Brain microvascular endothelial cell (primary cell): ENCODE measurements at regions not wholly inside any gene's neighbourhood (a gene's known extent, or its start where the extent isn't known, plus 50 kb on each side); places are given as distances from the start of the nearest gene placed in this dataset.
"Not testable (repeated sequence)": the region's sequence is repeated elsewhere in the genome, so short reads cannot be mapped to it uniquely, and the experiment has no call there.

Experiments used
- DNase-seq: peaks from one replicate; pipeline ENCODE4 v3.0.0-alpha.2; 2020
- H3K27ac ChIP-seq: fragments of 250-450 bp; sonication (Bioruptor Pico); 2 replicates; pipeline ENCODE4 v1.5.1; 2020; ENCODE audit warnings: mild to moderate bottlenecking, moderate library complexity
- H3K27me3 ChIP-seq: fragments of 250-450 bp; sonication (Bioruptor Pico); replicated peaks from 2 replicates; pipeline ENCODE4 v1.5.1; 2020; ENCODE audit warnings: mild to moderate bottlenecking
- H3K36me3 ChIP-seq: fragments of 250-450 bp; sonication (Bioruptor Pico); replicated peaks from 2 replicates; pipeline ENCODE4 v1.5.1; 2020; ENCODE audit warnings: mild to moderate bottlenecking
- H3K4me3 ChIP-seq: 2 replicates; pipeline ENCODE4 v1.5.1; 2011; ENCODE audit warnings: low read depth, mild to moderate bottlenecking, control low read depth, low read length, moderate library complexity
- CTCF ChIP-seq: IDR thresholded peaks from 2 replicates; pipeline ENCODE4 v1.5.1; 2011; ENCODE audit warnings: low read depth, mild to moderate bottlenecking, moderate library complexity, low read length, control low read depth, inconsistent platforms; ENCODE audit errors: missing control alignments
- in situ Hi-C: cut with HindIII; loops from 2 replicates; pipeline ENCODE4 v1.10.0; 2017; ENCODE audit warnings: low sequenced_read_pairs, low pct_ligation_motif_present

- no peak overlapping the region for H3K27ac ChIP-seq
- H3K27me3 ChIP-seq: no peaks in the 10 kb centered on the region
- H3K4me3 ChIP-seq: no peak overlapping the region
- H3K36me3 ChIP-seq: no peaks in the 10 kb centered on the region
- DNase-seq: no peak
- in situ Hi-C loops: no loop called here
- TF ChIP-seq CTCF: no peak
Measured at GRCh38 chr2:52608030-52608429, 1159.6 kb upstream of the CHAC2 start.

- in situ Hi-C loops: no loop called here
Measured at GRCh38 chr2:52597346-52597745, 1170.3 kb upstream of the CHAC2 start.

GRCh38 chr2:52594026-52594425, 1173.6 kb upstream of the CHAC2 start:
- no peak for TF ChIP-seq CTCF
- Histone ChIP-seq H3K4me3 (no peak overlapping the region), H3K27ac (peak overlapping the region; percentile 4), H3K36me3 (no peaks in the 10 kb centered on the region), H3K27me3 (no peaks in the 10 kb centered on the region)
- DNase-seq: peak; percentile 4
- in situ Hi-C loops: no loop called here

More at GRCh38 chr2:52597346-52597745, 1170.3 kb upstream of the CHAC2 start:
- H3K36me3 ChIP-seq: no peaks in the 10 kb centered on the region
- DNase-seq: peak; percentile 43
- H3K27ac ChIP-seq: no peak overlapping the region
- TF ChIP-seq CTCF: no peak
- no peaks in the 10 kb centered on the region for H3K27me3 ChIP-seq
- no peak overlapping the region for H3K4me3 ChIP-seq

GRCh38 chr2:52584071-52584470, 1183.5 kb upstream of the CHAC2 start:
- H3K27ac ChIP-seq, H3K36me3 ChIP-seq, DNase-seq, H3K4me3 ChIP-seq, in situ Hi-C loops, H3K27me3 ChIP-seq: not testable (repeated sequence)

- TF ChIP-seq CTCF: no peak
- in situ Hi-C loops: no loop called here
Measured at GRCh38 chr2:52572469-52572894, 1195.1 kb upstream of the CHAC2 start.

GRCh38 chr2:52571380-52572347, 1195.9 kb upstream of the CHAC2 start:
- DNase-seq: no peak
- Histone ChIP-seq H3K4me3 (no peak overlapping the region), H3K36me3 (no peaks in the 10 kb centered on the region), H3K27ac (no peak overlapping the region), H3K27me3 (no peaks in the 10 kb centered on the region)
- no peak for TF ChIP-seq CTCF
- in situ Hi-C loops: no loop called here

More at GRCh38 chr2:52572469-52572894, 1195.1 kb upstream of the CHAC2 start:
- no peak for DNase-seq
- Histone ChIP-seq H3K27me3 (no peaks in the 10 kb centered on the region), H3K36me3 (no peaks in the 10 kb centered on the region), H3K27ac (no peak overlapping the region), H3K4me3 (no peak overlapping the region)
